Stimulated activated CD8-positive, alpha-beta memory T cell treated with anti-CD3 and anti-CD28 coated beads, Interleukin-7, amount 100 ng/mL, for 4 hours (primary cell): ENCODE measurements at regions not wholly inside any gene's neighbourhood (a gene's known extent, or its start where the extent isn't known, plus 50 kb on each side); places are given as distances from the start of the nearest gene placed in this dataset.

ENCODE experiments used
- DNase-seq, 2 donors: peaks; one replicate each; pipeline ENCODE4 v3.0.0-alpha.2; 2020; ENCODE audit warnings: low read depth in 2 of 2

DNA sequence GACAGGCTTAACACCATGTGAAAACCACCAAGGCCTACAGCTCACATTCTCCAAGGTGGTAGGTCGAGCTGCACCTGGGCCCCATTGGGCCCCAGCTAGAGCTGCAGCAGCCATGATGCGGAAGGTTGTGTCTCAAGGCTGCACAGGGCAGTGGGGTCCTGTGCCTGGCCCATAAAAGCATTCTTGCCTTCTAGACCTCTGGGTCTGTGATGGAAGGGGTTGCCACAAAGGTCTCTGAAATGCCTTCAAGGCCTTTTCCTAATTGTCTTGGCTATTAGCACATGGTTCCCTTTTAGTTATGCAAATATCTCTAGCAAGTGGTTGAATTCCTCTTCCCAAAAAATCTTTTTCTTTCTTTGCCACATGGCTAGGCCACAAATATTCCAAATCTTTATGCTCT lies 52.5 kb upstream of the C11orf58 start:
- DNase-seq, result no peak

DNA sequence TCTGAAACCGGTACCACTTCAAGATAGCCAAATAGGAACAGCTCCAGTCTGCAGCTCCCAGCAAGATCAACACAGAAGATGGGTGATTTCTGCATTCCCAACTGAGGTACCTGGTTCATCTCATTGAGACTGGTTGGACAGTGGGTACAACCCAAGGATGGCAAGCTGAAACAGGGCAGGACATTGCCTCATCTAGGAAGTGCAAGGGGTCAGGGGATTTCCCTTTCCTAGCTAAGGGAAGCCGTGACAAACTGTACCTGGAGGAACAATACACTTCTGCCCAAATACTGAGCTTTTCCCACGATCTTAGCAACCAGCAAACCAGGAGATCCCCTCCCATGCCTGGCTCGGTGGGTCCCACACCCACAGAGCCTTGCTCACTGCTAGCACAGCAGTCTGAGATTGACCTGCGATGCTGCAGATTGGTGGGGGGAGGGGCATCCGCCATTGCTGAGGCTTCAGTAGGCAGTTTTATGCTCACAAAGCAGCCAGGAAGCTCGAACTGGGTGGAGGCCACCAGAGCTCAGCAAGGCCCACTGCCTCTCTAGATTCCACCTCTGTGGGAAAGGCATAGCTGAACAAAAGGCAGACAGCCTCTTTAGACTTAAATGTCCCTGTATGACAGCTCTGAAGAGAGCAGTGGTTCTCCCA lies 59.9 kb upstream of the C11orf58 start:
- DNase-seq, result no peak

DNA sequence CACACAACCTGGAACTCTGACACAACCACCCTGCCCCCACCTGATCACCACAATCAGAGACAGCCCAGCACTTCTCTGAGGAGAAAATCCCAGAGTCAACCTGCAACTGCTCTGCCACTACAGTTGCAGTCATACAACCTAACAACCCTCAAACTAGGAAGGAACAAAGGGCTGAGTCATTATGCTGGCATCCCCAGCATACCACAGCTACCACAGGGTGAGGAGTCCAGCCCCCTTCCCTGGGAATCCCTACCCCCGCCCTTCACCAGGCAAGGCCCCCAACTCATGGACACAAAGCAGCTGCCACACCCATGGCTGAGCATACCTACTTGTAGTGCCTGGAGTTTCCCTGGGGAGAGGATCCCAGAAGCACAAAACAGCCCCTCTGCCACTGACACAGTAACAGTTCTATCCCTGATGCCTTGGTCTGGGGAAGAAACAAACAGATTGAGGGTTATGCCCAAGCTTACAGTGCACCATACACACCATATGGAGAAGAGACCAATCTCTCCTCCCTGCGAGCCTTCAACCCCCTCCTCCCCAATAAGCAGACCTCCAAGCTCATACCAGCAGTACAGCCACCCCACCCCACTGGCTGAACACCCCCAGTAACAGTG lies 68.5 kb upstream of the C11orf58 start:
- no peak for DNase-seq

DNA sequence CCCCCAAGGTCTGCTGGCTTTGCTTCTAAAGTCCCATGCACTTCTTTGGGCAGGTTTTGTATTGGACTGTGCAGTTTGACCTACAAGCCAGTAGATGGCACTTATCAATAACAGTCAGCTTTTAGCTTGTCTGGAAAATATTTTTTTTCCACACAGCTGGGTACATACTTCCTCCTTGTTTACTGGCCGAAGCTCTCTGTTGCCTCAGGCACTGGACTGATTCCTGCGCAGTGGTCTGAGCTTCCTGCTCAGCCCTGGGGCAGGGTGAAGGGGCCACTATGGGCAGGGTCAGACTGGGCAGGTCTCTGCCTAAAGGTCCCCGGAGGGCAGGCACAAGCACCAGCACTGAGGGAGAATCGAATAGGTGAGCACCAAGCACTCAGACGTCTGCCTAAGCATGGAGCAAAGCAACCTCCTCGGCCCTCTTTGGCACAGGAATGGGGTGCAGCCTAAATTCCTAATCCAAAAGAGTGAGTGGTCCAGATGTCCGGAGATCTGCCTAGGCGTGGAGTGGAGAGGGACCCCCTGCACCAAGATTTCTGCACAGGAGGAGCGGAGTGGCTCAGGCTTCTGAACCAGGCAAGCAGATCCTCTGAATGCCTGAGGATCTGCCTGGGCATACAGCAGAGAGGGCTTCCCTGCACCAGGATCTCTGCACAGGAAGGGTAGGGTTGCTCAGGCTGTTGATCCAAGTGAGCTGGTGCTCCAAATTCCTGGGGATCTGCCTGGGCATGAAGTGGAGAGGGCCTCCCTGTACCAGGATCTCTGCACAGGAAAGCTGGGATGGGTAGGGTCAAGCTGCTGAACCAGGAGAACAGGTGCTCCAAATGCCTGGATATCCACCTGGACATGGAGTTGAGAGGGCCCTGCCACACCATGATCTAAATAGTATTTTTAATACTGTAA lies 105.9 kb upstream of the C11orf58 start:
- no peak for DNase-seq

DNA sequence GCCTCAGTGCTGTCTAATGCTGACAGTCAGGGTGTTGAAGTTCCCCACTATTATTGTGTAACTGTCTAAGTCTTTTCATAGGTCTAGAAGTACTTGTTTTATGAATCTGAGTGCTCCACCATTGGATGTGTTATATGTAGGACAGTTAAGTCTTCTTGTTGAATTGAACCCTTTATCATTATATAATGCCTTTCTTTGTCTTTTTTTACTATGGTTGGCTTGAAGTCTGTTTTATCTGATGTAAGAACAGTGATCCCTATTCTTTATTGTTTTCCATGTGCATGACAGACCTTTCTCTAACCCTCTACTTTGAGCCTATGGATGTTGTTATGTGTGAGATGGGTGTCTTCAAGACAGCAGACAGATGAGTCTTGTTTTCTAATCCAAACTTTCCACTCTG lies 107.8 kb upstream of the C11orf58 start:
- DNase-seq, result no peak

DNA sequence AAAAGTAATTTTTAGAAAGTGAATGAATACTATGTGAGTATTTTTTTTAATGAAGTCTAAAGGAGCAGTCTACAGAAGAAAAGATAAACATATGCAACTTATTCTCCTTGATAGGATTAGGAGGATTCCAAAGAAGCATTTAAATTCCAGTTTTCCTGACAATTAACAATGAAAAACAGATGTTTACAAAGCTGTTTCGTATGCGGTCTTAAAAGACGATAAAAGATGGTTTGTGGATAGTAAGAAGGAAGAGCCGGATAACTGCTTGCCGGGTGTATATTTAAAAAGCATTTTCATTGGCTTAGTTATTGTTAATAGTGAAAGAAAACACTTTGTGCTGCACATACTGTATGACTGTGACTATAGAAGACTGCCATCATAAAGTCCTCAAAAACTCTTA lies 120.0 kb upstream of the C11orf58 start:
- DNase-seq, result no peak

DNA sequence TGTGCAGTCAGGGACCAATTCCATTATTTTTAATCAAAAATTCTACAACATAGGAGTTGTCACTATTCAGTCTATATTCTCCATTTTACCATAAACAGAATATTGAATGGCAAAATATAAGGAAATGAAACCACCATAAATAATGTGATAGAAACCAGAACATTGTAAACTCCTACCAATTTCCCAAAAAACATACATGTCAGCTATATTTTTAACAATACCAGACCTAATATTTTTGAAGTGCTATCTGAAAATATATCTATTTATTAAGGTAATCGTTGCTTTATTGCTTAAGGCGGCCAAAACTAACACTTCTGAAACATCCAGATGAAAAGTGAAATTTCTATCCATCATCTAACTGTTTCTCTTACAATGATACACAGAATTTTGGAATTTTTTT lies 123.0 kb upstream of the C11orf58 start:
- no peak for DNase-seq

DNA sequence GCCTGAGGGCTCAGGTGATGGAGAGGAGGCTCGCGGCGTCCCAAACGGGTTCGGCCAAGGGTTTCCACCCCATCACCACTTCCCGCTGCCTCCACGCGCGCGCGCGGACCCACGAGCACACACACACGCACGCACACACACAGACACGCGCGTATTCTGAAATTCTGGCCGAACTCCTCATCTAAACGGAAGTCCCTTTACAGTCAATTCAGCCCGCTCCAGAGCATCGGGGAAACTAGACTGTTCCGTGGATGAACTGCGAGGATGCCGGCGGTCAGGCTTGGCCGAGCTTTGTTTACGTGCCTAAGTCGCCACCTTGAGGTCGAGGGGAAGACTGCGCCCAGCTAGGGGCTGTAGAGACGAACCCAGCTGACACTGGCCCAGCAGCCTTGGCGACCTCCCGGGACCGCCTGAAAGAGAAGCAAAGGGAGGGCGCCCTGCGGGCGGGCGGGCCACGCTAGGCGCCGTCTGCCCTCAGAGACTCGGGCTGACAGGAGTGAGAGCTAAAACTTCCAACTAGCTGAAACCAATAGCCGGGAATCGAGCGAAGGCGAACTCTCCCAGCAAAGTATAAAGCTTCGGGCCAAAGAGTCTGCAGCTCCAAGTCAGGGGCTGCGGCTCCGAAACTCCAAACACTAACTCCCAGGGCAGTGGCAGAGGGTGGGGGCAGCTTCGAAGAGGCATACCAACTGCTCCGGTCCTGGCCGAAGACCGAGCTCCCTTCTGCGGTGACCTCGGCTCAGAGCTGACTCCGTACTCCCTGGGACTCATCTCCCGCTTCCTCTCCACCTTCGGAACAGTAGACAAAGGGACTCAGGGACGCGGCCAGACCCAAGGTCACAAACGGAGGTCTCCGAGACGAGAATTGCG lies 124.7 kb upstream of the C11orf58 start:
- peak; percentile 22 to 26 for DNase-seq

DNA sequence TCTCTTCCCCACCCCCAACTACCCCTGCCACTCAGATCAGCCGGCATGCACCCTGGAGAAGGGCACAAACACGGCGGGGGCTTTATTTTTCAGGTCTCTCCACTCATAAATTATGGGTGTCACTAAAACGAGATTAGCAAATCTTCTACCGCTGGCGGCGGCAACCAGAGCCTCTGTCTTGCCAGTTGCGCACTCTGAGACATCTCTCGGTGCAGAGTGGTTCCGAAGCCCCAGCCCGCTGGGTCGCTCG lies 125.3 kb upstream of the C11orf58 start:
- DNase-seq, result no peak

DNA sequence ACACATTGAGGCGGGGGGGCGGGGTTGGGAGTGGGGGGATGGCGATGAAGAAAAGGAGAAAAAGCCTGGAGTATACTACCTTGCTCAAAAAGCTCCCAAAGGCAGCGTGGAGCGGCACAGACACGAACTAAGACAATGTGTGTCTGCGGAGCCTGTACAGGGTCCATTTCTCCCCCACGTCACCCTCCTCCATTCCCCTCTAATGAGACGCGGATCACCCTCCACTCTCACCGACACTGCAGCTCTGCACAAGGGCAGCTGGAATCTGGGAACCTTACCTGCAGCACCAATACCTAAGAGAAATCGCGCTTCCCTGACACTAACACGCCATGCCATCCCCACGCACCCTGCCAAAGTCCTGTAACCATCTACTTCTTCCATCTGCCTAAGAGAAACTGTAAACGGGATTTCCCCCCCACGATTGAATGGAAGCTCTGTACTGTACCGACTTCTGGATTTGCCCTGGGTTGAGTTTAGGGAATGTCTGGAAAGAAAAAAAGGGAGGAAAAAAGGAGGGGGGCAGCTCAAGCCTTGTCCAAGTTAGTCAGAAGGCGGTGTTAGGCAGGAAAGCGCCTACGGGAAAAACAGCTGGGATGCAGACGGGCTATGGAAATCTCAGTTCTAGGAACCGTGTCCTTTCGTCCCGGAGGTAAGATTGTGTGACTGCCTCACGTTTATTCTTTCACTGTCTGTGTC lies 125.7 kb upstream of the C11orf58 start:
- DNase-seq, result no peak

DNA sequence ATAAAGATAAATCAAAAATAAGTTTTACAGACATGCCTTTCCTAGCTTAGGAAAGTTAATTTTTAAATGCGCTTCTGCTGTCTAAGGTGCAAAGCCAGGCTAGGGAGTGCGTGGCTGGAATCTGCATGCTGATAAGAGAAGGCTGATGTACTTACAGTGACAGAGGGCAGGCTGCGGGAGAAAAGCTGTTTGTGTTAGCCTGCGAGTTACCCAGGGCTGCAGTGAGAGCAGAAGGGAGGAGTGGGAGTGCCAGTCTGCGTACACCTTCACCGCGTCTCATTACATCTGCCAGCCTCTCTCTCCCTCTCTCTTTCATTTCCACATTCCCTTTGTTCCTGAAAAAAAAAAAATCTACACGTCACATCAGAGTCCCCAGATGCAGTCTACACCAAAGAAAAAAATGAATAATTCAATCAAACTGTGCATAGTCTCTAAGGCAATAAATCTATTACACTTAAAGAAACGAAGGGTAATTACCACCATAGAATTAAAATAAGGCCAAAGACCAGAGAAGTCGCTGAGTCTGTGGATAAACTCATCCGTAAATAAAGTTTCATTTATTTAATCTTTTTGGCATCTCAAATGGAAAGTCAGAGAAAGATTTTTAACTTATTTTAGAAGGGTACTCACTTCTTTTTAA lies 126.4 kb upstream of the C11orf58 start:
- no peak for DNase-seq

DNA sequence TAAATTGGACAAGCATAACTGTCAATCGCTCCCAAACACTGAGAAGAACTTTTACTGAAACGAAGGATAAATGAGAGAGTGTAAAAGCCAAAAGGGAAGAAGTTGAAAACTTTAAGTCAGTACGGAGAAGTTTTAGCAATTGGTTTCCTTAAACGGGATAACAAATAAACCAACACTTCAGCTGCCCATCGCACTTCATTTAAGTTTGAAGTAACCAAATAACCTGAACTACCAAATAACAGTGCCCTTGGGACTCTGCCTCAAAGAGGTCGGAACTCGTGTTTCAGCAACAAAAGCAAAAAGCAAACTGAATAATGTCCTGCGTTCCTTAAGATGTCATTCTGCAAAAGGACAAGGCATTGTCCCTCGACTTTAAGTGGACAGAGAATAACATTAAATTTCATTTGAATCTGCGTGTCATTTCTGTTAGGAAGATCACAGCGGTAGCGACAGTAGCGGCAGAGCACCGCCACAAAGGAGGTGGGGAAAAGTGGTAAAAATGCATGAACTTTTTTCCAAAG lies 127.0 kb upstream of the C11orf58 start:
- no peak for DNase-seq

DNA sequence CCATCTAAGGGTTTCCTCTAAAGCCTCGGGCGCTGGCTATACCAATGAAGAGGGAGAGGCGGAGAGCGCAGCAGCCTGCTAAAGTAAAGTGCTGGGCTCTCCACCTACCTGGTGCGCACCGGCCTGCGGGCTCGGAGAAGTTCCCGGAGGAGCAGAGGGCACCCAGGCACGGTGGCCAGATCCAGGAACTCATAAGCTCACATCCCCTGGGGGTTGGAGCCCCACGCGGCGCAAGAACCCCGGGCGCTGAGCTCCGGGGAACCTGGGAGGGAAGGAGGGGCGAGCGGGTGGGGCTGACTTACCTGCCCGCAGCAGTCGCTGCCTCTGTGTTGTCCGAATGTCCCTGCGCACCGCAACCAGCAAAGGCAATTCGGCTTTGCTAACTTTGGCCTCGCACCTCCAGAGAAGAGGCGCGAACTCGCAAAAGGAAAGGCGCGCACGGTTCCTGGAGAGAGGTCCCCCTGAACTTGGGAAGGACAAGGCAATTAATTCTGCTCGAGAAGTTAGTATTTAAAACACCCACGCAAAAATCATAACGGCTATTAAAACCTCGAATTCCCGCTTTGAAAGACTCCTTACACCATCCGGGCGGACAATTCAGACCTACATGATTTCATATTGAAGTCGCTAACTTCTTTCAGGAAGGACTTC lies 127.6 kb upstream of the C11orf58 start:
- no peak for DNase-seq

DNA sequence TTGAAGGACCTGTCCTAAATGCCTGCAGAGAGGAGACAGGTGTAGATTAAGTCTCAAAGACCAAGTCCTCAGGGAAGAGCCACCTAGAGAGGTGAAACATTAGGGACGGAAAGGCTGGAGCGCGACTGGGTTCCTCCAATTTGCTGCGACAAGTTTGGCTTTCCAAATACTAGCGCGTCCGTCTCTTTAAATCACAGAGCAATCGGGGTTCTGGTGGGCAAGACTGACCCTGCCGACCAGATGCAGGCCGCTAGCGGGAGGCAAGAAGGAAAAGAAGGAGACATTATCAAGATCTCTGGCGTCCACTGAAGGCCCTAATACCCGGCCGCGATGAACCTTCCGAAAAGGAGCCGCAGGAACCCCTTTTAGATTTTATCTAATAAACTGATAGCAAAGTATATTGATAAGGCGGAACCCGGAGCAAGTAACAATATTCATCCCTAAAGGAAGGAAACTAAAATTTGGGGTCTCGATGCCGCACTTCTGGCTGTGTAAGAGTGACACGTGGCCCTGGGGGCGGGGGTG lies 128.2 kb upstream of the C11orf58 start:
- DNase-seq, result no peak

DNA sequence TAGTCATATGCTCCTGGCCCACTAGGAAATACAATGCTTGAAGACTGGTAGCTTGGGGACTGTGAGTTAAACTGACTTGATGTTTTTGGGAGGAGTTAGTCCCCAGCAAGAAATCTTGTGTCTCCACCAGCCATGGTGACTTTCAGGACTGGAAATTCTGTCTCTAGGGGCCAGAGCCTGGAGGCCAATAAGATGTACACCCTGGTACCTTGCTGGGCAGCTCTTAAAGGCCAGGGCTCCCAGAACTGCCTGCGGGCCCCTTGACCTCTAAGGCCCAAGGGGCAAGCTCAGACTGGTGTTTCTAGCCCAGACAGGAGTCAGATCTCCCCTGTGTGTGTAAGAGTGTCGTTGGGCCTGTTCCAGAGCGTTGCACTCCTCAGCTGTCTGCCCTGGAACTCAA lies 128.7 kb upstream of the C11orf58 start:
- DNase-seq, result no peak

DNA sequence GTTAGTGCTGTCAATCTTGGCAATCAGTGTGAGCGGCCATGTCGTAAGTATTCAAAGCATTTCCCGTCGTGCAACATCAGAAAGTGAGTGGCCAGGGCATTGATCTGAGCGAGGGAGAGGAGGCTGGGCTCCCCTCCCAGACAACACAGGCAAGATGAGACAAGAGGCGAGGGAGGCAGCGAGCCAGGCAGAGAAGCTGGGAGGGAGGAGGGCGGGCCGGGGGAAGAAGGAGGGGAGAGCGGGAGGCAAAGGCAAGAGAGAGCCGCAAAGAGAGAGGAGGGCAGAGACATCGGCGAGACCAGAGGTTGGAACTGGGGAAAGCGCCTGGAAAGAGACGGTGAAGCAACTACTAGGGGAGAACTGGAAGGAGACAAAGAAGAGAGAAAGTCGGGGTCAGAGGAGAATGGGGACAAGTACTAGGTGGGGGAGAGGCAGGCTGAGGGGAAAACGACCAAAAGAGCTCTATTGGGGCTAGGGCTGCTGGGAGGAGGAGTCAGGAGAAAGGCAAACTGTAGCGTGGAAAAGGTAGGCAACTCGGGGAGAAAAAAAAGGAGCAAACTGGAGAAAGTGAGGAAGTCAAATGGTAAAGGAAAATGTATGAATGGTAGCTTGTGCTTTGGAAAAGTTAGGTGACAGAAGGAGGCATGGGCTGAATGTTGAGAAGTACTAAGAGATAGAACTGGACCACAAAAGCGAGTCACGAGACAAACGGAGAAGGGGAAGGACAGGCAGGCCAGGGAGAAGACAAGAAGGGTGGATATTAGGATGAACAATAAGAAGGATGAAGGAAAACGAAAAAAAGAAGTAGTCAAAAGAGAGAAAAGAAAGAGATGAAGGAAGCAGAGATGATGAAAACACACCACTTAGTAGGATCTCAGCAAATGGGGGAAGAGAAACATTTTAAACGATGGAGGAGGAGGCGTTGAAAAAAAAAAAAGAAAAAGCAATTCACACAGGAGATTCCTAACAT lies 130.5 kb upstream of the C11orf58 start:
- DNase-seq, result no peak

DNA sequence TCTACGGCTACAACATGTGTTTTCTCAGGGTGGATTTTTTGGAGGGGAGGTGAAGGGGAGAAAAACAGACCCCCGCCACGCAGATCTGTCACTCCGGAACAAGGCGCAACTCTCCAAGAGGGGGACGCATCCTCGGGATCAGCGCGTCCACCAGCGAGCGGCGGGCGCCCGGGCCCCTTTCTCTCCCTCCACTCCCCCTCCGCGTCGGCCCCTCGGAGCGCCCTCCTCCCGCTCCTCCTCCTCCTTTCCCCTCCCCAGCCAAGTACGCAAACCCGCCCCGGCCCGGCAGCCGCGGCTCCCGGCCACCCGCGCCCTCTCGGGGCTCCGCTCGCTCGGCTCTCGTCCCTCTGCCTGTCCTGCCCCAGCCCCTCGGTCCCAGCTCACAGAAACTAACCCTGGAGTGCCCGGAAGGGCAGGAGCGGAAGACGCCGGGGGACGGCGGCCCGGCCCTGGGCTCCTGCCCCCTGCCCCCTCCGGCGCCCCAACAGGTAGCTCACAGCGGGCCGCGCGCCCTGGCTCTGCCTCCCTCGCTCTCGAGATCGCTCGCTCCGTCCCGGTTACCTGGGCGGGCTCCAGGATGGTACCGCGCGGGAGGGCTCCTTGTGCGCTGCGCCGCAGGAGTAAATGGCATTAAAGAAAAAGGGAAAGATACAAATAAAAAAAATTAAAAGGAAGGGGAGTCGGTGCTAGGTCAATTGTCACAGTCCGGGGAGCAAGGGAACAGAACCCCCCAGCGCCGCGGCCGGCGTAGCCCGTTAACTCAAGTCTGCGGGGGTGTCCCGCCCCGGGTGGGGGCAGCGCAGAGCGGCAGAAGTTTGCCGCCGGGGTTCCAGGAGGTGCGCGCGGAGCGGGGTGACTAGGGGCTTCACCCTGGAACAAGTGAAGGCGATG lies 131.4 kb upstream of the C11orf58 start:
- DNase-seq, result no peak
